Tibial nerve (tissue), 3 donors: ENCODE measurements at regions not wholly inside any gene's neighbourhood (a gene's known extent, or its start where the extent isn't known, plus 50 kb on each side); places are given as distances from the start of the nearest gene placed in this dataset.

Experiments
- CTCF ChIP-seq, 5 experiments: fragments of 200-600 bp in 3 of 5; fragments of 450-650 bp in 2 of 5; sonication (generic) in 3 of 5; IDR thresholded peaks; one replicate each; pipeline ENCODE4 v1.5.1; 2016 to 2019; ENCODE audit warnings: antibody characterized with exemption in 5 of 5, mild to moderate bottlenecking in 3 of 5, moderate library complexity in 2 of 5
- POLR2A ChIP-seq, 2 donors: fragments of 450-650 bp; IDR thresholded peaks; one replicate each; pipeline ENCODE4 v1.6.1; 2017; ENCODE audit warnings: antibody characterized with exemption in 2 of 2, mild to moderate bottlenecking in 2 of 2, moderate library complexity in 2 of 2

- TF ChIP-seq POLR2A (IDR thresholded peaks at IDR 0.05) = no peak
- TF ChIP-seq CTCF (IDR thresholded peaks at IDR 0.05) = no peak
Measured at GRCh38 chr2:147109291-147109690, 735.5 kb upstream of the ACVR2A start.
